Left lobe of liver (tissue), 2 donors: ENCODE measurements at regions not wholly inside any gene's neighbourhood (a gene's known extent, or its start where the extent isn't known, plus 50 kb on each side); places are given as distances from the start of the nearest gene placed in this dataset.

Source experiments
- ATAC-seq: fragments of 200-7000 bp; cut with Tn5 transposase; one replicate; pipeline ENCODE4 v1.9.1; 2020; ENCODE audit warnings: mild to moderate bottlenecking, moderate library complexity
- DNase-seq: peaks from one replicate; pipeline ENCODE4 v3.0.0-alpha.2; 2020; ENCODE audit warnings: low spot score
- donor health status: DM: no; HTN: no; CAD: no; lungs with moderate emphysema.
- donor health status: DM: no; HTN: yes; CAD: no.

GRCh38 chr21:23706431-23706830 is 1900.8 kb downstream of the MRPL39 start:
- DNase-seq (no peak), ATAC-seq (no peak)

- no peak for DNase-seq
- no peak for ATAC-seq
Measured at GRCh38 chr21:23699402-23699801, 1907.9 kb downstream of the MRPL39 start.

GRCh38 chr21:23698619-23699018 is 1908.7 kb downstream of the MRPL39 start:
- ATAC-seq, result no peak
- no peak for DNase-seq

GRCh38 chr21:23695443-23695842 is 1911.8 kb downstream of the MRPL39 start:
- DNase-seq, result no peak
- ATAC-seq, result no peak

- ATAC-seq (no peak), DNase-seq (no peak)
Measured at GRCh38 chr21:23694390-23694789, 1912.9 kb downstream of the MRPL39 start.

- DNase-seq, result no peak
- ATAC-seq, result no peak
Measured at GRCh38 chr21:23690316-23690715, 1917.0 kb downstream of the MRPL39 start.

GRCh38 chr21:23686737-23687523 is 1920.4 kb downstream of the MRPL39 start:
- no peak for ATAC-seq
- DNase-seq, result no peak

GRCh38 chr21:23684431-23684830 is 1922.8 kb downstream of the MRPL39 start:
- ATAC-seq (no peak), DNase-seq (no peak)

GRCh38 chr21:23664193-23664694 is 1943.0 kb downstream of the MRPL39 start:
- DNase-seq, result no peak
- no peak for ATAC-seq

- ATAC-seq (no peak), DNase-seq (no peak)
Measured at GRCh38 chr21:23660560-23660959, 1946.7 kb downstream of the MRPL39 start.

GRCh38 chr21:23644768-23645167 is 1962.5 kb downstream of the MRPL39 start:
- ATAC-seq (no peak), DNase-seq (no peak)

GRCh38 chr21:23639721-23640120 is 1967.6 kb downstream of the MRPL39 start:
- DNase-seq (no peak), ATAC-seq (no peak)

- no peak for ATAC-seq
- no peak for DNase-seq
Measured at GRCh38 chr21:23638131-23638695, 1969.1 kb downstream of the MRPL39 start.

- no peak for ATAC-seq
Measured at GRCh38 chr21:23633447-23633940, 1973.8 kb downstream of the MRPL39 start.

GRCh38 chr21:23624281-23624680 is 1983.0 kb downstream of the MRPL39 start:
- DNase-seq, result no peak
- ATAC-seq, result no peak

More at GRCh38 chr21:23633447-23633940, 1973.8 kb downstream of the MRPL39 start:
- no peak for DNase-seq

GRCh38 chr21:23613014-23613413 is 1994.3 kb downstream of the MRPL39 start:
- DNase-seq, result no peak
- ATAC-seq, result no peak

- ATAC-seq, result no peak
- no peak for DNase-seq
Measured at GRCh38 chr21:23612210-23612609, 1995.1 kb downstream of the MRPL39 start.

- no peak for DNase-seq
- no peak for ATAC-seq
Measured at GRCh38 chr21:23607782-23608431, 1999.4 kb downstream of the MRPL39 start.

- DNase-seq, result no peak
- ATAC-seq, result no peak
Measured at GRCh38 chr21:23601549-23601948, 2005.7 kb downstream of the MRPL39 start.

GRCh38 chr21:23593582-23593981 is 2013.7 kb downstream of the MRPL39 start:
- no peak for DNase-seq
- no peak for ATAC-seq

GRCh38 chr21:23585419-23585818 is 2021.9 kb downstream of the MRPL39 start:
- ATAC-seq (no peak), DNase-seq (no peak)

- ATAC-seq (no peak), DNase-seq (no peak)
Measured at GRCh38 chr21:23579573-23579972, 2027.7 kb downstream of the MRPL39 start.
